Lung (tissue), 11 donors: ENCODE measurements at regions not wholly inside any gene's neighbourhood (a gene's known extent, or its start where the extent isn't known, plus 50 kb on each side); places are given as distances from the start of the nearest gene placed in this dataset.

Experiments used
- ATAC-seq: fragments of 200-7000 bp; cut with Tn5 transposase; one replicate; pipeline ENCODE4 v1.9.1; 2020; ENCODE audit warnings: moderate number of reproducible peaks; ENCODE audit not compliant: insufficient read depth, low FRiP score
- DNase-seq, 3 donors: peaks; one replicate each; pipeline ENCODE4 v3.0.0-alpha.2; 2013 to 2017
- H3K27ac ChIP-seq, 2 donors: one replicate each; pipeline ENCODE4 v1.5.1; 2013; ENCODE audit warnings: mild to moderate bottlenecking in 2 of 2, moderate library complexity in 2 of 2, control low read depth in 1 of 2, inconsistent platforms in 1 of 2, low read depth in 1 of 2, low read length in 1 of 2
- H3K27me3 ChIP-seq, 3 donors: one replicate each; pipeline ENCODE4 v1.5.1; 2013; ENCODE audit warnings: low read length in 2 of 3; ENCODE audit not compliant: control insufficient read depth in 3 of 3, insufficient read depth in 3 of 3
- H3K36me3 ChIP-seq, 4 donors: one replicate each; pipeline ENCODE4 v1.5.1; 2013; ENCODE audit warnings: low read length in 4 of 4, mild to moderate bottlenecking in 1 of 4, moderate library complexity in 1 of 4; ENCODE audit not compliant: control insufficient read depth in 4 of 4, insufficient read depth in 4 of 4
- H3K4me1 ChIP-seq, 5 donors: one replicate each; pipeline ENCODE4 v1.5.1; 2013; ENCODE audit warnings: low read length in 5 of 5, mild to moderate bottlenecking in 2 of 5, moderate library complexity in 1 of 5; ENCODE audit not compliant: control insufficient read depth in 5 of 5, insufficient read depth in 5 of 5
- H3K4me3 ChIP-seq: one replicate; pipeline ENCODE4 v1.5.1; 2013; ENCODE audit warnings: mild to moderate bottlenecking, control low read depth, moderate library complexity
- H3K9ac ChIP-seq, 2 donors: one replicate each; pipeline ENCODE4 v1.5.1; 2013; ENCODE audit warnings: low read length in 2 of 2, control low read depth in 1 of 2; ENCODE audit not compliant: insufficient read depth in 1 of 2
- H3K9me3 ChIP-seq, 4 donors: one replicate each; pipeline ENCODE4 v1.5.1; 2013; ENCODE audit warnings: low read length in 3 of 4, mild to moderate bottlenecking in 1 of 4, moderate library complexity in 1 of 4; ENCODE audit not compliant: control insufficient read depth in 4 of 4, insufficient read depth in 3 of 4
- CTCF ChIP-seq: IDR thresholded peaks from 2 replicates; pipeline ENCODE4 v1.5.1; 2012; ENCODE audit warnings: mild to moderate bottlenecking; ENCODE audit errors: control extremely low read depth, extremely low read depth
- WGBS, 2 donors: extraction: QIAGEN DNeasy Blood & Tissue Kit; methylation state at CpG; one replicate each; pipeline ENCODE4 v1.1.7; 2013; 5-methylcytosine and 5-hydroxymethylcytosine counted together
- donor health status: control.
- donor health status: control.
- donor health status: Bipolar disorder and iron deficiency.
- donor health status: healthy.
- donor health status: DM: yes; HTN: yes; CAD: no.

- WGBS, 2 donors, result 65 to 84% methylated on average over 1 of the region's 1 CpG
- H3K9ac ChIP-seq, result no peak overlapping the region
- no peak for DNase-seq
- H3K4me3 ChIP-seq, result no peak overlapping the region
- TF ChIP-seq CTCF, result no peak
- no peaks in the 10 kb centered on the region for H3K36me3 ChIP-seq
- no peaks in the 10 kb centered on the region for H3K4me1 ChIP-seq
- no peaks in the 10 kb centered on the region for H3K27me3 ChIP-seq
- H3K9me3 ChIP-seq, result peaks cover 0 to 2% (median 0%) of the 10 kb centered on the region in 4 donors
- H3K27ac ChIP-seq, result no peak overlapping the region
- ATAC-seq, result no peak
These were observed 200.6 kb downstream of the EDEM1 start for GRCh38 chr3:5388091-5388490.

GRCh38 chr3:5389057-5389456 is 201.6 kb downstream of the EDEM1 start:
- H3K9me3 ChIP-seq, result peaks cover 0 to 2% (median 0%) of the 10 kb centered on the region in 4 donors
- DNase-seq, result no peak
- ATAC-seq, result peak; percentile 27
- no peaks in the 10 kb centered on the region for H3K36me3 ChIP-seq
- H3K9ac ChIP-seq, result no peak overlapping the region
- H3K27me3 ChIP-seq, result no peaks in the 10 kb centered on the region
- no peaks in the 10 kb centered on the region for H3K4me1 ChIP-seq
- no peak overlapping the region for H3K4me3 ChIP-seq
- no peak overlapping the region for H3K27ac ChIP-seq
- 59 to 71% methylated on average over 4 of the region's 4 CpGs for WGBS, 2 donors
- TF ChIP-seq CTCF, result no peak

DNA sequence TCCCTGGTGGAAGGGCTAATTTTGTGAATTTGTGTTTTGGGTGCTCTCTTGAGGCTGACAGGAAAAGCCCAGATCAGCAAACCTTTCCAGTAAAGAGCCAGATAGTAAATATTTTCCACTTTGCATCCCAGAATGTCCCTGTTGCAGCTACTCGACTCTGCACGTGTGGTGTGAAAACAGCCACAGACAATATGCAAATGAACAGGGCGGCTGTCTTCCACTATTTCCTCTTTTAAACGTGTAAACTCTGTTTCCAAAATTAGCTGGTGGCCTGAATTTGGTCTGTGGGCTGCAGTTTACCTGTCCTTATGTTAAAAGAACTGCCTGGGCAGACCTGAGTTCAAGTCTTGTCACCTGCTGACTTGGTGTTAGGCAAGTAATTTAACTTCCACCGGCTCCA is 202.7 kb downstream of the EDEM1 start:
- Histone ChIP-seq H3K4me1 (no peaks in the 10 kb centered on the region), H3K4me3 (no peak overlapping the region), H3K9ac (no peak overlapping the region), H3K27me3 (no peaks in the 10 kb centered on the region), H3K9me3 (no peaks in the 10 kb centered on the region), H3K36me3 (no peaks in the 10 kb centered on the region), H3K27ac (no peak overlapping the region)
- no peak for DNase-seq
- ATAC-seq, result no peak
- no peak for TF ChIP-seq CTCF
- WGBS, 2 donors, result 30 to 44% methylated on average over 5 of the region's 5 CpGs

GRCh38 chr3:5390936-5391625 is 203.6 kb downstream of the EDEM1 start:
- Histone ChIP-seq H3K36me3 (no peaks in the 10 kb centered on the region), H3K4me3 (no peak overlapping the region), H3K4me1 (no peaks in the 10 kb centered on the region), H3K9me3 (no peaks in the 10 kb centered on the region), H3K27ac (no peak overlapping the region), H3K9ac (no peak overlapping the region), H3K27me3 (no peaks in the 10 kb centered on the region)
- no peak for ATAC-seq
- DNase-seq, result no peak
- WGBS, 2 donors, result 68 to 79% methylated on average over 5 of the region's 5 CpGs
- TF ChIP-seq CTCF, result no peak
